ENCODE measurements at regions not wholly inside any gene's neighbourhood (a gene's known extent, or its start where the extent isn't known, plus 50 kb on each side); places are given as distances from the start of the nearest gene placed in this dataset.

GRCh38 chr2:71908798-71909197, 238.9 kb downstream of the CYP26B1 start:
- WGBS, 2 donors = 91 to 99% methylated on average over 1 of the region's 1 CpG
- Histone ChIP-seq H3K27me3 (peaks cover 0 to 13% (median 6%) of the 10 kb centered on the region in 7 donors), H3K4me1 (no peaks in the 10 kb centered on the region), H3K36me3 (no peaks in the 10 kb centered on the region), H3K27ac (no peak overlapping the region), H3K9me3 (peaks cover 0 to 24% (median 15%) of the 10 kb centered on the region in 11 donors), H3K4me3 (no peak overlapping the region)
- DNase-seq (no peak), ATAC-seq (no peak)
- TF ChIP-seq CTCF (IDR thresholded peaks at IDR 0.05) = no peak
- intact Hi-C loops (cut with DNase I) = no loop called here

GRCh38 chr2:71907503-71907902, 240.2 kb downstream of the CYP26B1 start:
- ATAC-seq (no peak), DNase-seq (no peak)
- H3K27ac ChIP-seq = no peak overlapping the region
- peaks cover 0 to 24% (median 15%) of the 10 kb centered on the region in 11 donors for H3K9me3 ChIP-seq
- intact Hi-C loops (cut with DNase I) = no loop called here
- H3K36me3 ChIP-seq = no peaks in the 10 kb centered on the region
- H3K27me3 ChIP-seq = peaks cover 0 to 13% (median 6%) of the 10 kb centered on the region in 7 donors
- WGBS, 2 donors = 89 to 94% methylated on average over 3 of the region's 3 CpGs
- H3K4me3 ChIP-seq = no peak overlapping the region
- H3K4me1 ChIP-seq = no peaks in the 10 kb centered on the region
- TF ChIP-seq CTCF (IDR thresholded peaks at IDR 0.05) = no peak

- ATAC-seq = no peak
- Histone ChIP-seq H3K27ac (no peak overlapping the region), H3K27me3 (peaks cover 0 to 13% (median 6%) of the 10 kb centered on the region in 7 donors), H3K9me3 (peaks cover 0 to 24% (median 15%) of the 10 kb centered on the region in 11 donors), H3K4me1 (no peaks in the 10 kb centered on the region), H3K4me3 (no peak overlapping the region), H3K36me3 (no peaks in the 10 kb centered on the region)
- no peak for DNase-seq
- intact Hi-C loops (cut with DNase I) = no loop called here
- no peak for TF ChIP-seq CTCF (IDR thresholded peaks at IDR 0.05)
- 87 to 96% methylated on average over 2 of the region's 2 CpGs for WGBS, 2 donors
Measured at GRCh38 chr2:71906357-71906973, 241.2 kb downstream of the CYP26B1 start.

- Histone ChIP-seq H3K27me3 (peaks cover 0 to 13% (median 6%) of the 10 kb centered on the region in 7 donors), H3K4me3 (no peak overlapping the region), H3K9me3 (peaks cover 0 to 13% (median 8%) of the 10 kb centered on the region in 11 donors), H3K36me3 (no peaks in the 10 kb centered on the region), H3K27ac (no peak overlapping the region), H3K4me1 (no peaks in the 10 kb centered on the region)
- ATAC-seq (no peak), DNase-seq (no peak)
- 84 to 92% methylated on average over 3 of the region's 3 CpGs for WGBS, 2 donors
- intact Hi-C loops (cut with DNase I) = no loop called here
- no peak for TF ChIP-seq CTCF (IDR thresholded peaks at IDR 0.05)
Measured at GRCh38 chr2:71905205-71905604, 242.5 kb downstream of the CYP26B1 start.
